ENCODE measurements at regions not wholly inside any gene's neighbourhood (a gene's known extent, or its start where the extent isn't known, plus 50 kb on each side); places are given as distances from the start of the nearest gene placed in this dataset.

DNA sequence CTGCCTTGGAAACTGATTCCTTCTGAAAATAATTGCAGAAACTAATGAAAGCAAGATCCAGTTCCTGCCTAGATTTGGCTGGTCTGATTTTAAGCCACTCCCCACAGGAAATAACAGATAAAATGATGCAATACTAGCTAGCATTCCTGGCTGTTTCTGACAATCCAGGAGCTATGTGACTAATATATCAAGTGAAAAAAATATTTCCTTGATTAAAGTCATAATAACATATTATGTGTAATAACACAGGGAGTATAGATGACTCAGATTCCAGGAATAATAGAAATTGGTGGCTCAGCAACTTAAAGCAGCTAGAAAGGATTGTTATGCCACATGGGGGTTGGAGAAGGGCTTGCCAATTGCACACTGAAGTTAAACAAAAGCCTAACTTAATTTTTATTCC lies 182.7 kb upstream of the SALL4 start:
- no peak for TF ChIP-seq RARB (CRISPR knock-in tag; IDR thresholded peaks at IDR 0.05)
- TF ChIP-seq ZNF8 (CRISPR knock-in tag; IDR thresholded peaks at IDR 0.05): no peak
- no peak for TF ChIP-seq ZFP30 (CRISPR knock-in tag; IDR thresholded peaks at IDR 0.05)
- TF ChIP-seq CREB5 (CRISPR knock-in tag; IDR thresholded peaks at IDR 0.05; ENCODE audit: low read depth): no peak
- no peak for TF ChIP-seq ZNF565 (CRISPR knock-in tag; conservative IDR thresholded peaks at IDR 0.05; ENCODE audit: low read depth)
- TF ChIP-seq ZC3H10 (CRISPR knock-in tag; IDR thresholded peaks at IDR 0.05): no peak
- no peak for TF ChIP-seq OSR1 (CRISPR knock-in tag; IDR thresholded peaks at IDR 0.05)
- TF ChIP-seq ISL1 (CRISPR knock-in tag; IDR thresholded peaks at IDR 0.05): peak; percentile 85

Measured in SK-N-SH treated with all-trans-retinoic acid at 6 μM for 48 hours (cell line).